SHP77 (cell line): ENCODE measurements at regions not wholly inside any gene's neighbourhood (a gene's known extent, or its start where the extent isn't known, plus 50 kb on each side); places are given as distances from the start of the nearest gene placed in this dataset.
"Not testable (repeated sequence)": the region's sequence is repeated elsewhere in the genome, so short reads cannot be mapped to it uniquely, and the experiment has no call there.

Source experiments
- DNase-seq, 2 experiments: peaks; one replicate each; lab custom pipeline; 2025; lab: John Stamatoyannopoulos, UW

- no peak for DNase-seq
These were observed 53.5 kb downstream of the PAGE2 start for GRCh38 chrX:55142206-55142918.

GRCh38 chrX:55142919-55143310 is 54.1 kb downstream of the PAGE2 start:
- no peak for DNase-seq

- DNase-seq: no peak
These were observed 54.8 kb downstream of the PAGE2 start for GRCh38 chrX:55143621-55144020.

- no peak for DNase-seq
These were observed 55.9 kb downstream of the PAGE2 start for GRCh38 chrX:55144697-55145096.

- DNase-seq: no peak
These were observed 60.4 kb downstream of the PAGE2 start for GRCh38 chrX:55149242-55149641.

- DNase-seq: no peak
These were observed 62.4 kb downstream of the PAGE2 start for GRCh38 chrX:55151199-55151598.

- no peak for DNase-seq
These were observed 60.6 kb upstream of the PAGE5 start for GRCh38 chrX:55159551-55159950.

GRCh38 chrX:55160685-55161552 is 59.2 kb upstream of the PAGE5 start:
- DNase-seq: peak; percentile 100

- peak in 1 of 2 experiments; percentile 29 for DNase-seq
These were observed 58.6 kb upstream of the PAGE5 start for GRCh38 chrX:55161581-55161980.

GRCh38 chrX:55163171-55163570 is 57.0 kb upstream of the PAGE5 start:
- DNase-seq: no peak

- not testable (repeated sequence) for DNase-seq
These were observed 55.1 kb upstream of the PAGE5 start for GRCh38 chrX:55165026-55165425.

- DNase-seq: peak in 1 of 2 experiments; percentile 5
These were observed 52.9 kb upstream of the PAGE5 start for GRCh38 chrX:55167124-55167803.

GRCh38 chrX:55167901-55168300 is 52.2 kb upstream of the PAGE5 start:
- DNase-seq: no peak

GRCh38 chrX:55169782-55170181 is 50.4 kb upstream of the PAGE5 start:
- no peak for DNase-seq
